Tibial artery (tissue), 4 donors: ENCODE measurements at regions not wholly inside any gene's neighbourhood (a gene's known extent, or its start where the extent isn't known, plus 50 kb on each side); places are given as distances from the start of the nearest gene placed in this dataset.

ENCODE experiments used
- DNase-seq, 2 donors: peaks; one replicate each; pipeline ENCODE4 v3.0.0-alpha.2; 2019
- H3K27ac ChIP-seq, 2 donors: fragments of 200-600 bp; sonication (generic) in 1 of 2; 1 replicate in 1 of 2; 2 replicates in 1 of 2; pipeline ENCODE4 v1.5.1; 2018 to 2019; ENCODE audit warnings: mild to moderate bottlenecking in 1 of 2
- H3K27me3 ChIP-seq, 2 donors: fragments of 200-600 bp; sonication (generic) in 1 of 2; one replicate each; pipeline versions ENCODE4 v1.5.1 to v1.6.0; 2016 to 2019
- H3K36me3 ChIP-seq, 3 donors: fragments of 200-600 bp; sonication (generic) in 2 of 3; one replicate each; pipeline ENCODE4 v1.5.1; 2016 to 2019; ENCODE audit warnings: mild to moderate bottlenecking in 2 of 3
- H3K4me1 ChIP-seq, 4 donors: fragments of 200-600 bp; sonication (generic) in 2 of 4; 1 replicate in 3 of 4; 2 replicates in 1 of 4; pipeline ENCODE4 v1.5.1; 2016 to 2019
- H3K4me3 ChIP-seq, 2 donors: fragments of 200-600 bp; sonication (generic) in 1 of 2; 1 replicate in 1 of 2; 2 replicates in 1 of 2; pipeline ENCODE4 v1.5.1; 2018 to 2019; ENCODE audit warnings: mild to moderate bottlenecking in 2 of 2
- H3K9me3 ChIP-seq, 3 donors: fragments of 200-600 bp; sonication (generic) in 1 of 3; one replicate each; pipeline ENCODE4 v1.5.1; 2016 to 2019
- CTCF ChIP-seq, 2 experiments: fragments of 200-600 bp in 1 of 2; fragments of 450-650 bp in 1 of 2; IDR thresholded peaks; one replicate each; pipeline ENCODE4 v1.5.1; 2017 to 2019; ENCODE audit warnings: antibody characterized with exemption in 2 of 2, mild to moderate bottlenecking in 1 of 2, moderate library complexity in 1 of 2
- intact Hi-C: fragments of 100-400 bp; cut with DNase I; formaldehyde crosslinking; loops from one replicate; pipeline ENCODE4 v1.15.0; 2023; ENCODE audit warnings: low total_unique reads

GRCh38 chr13:99040536-99041131 lies 62.8 kb upstream of the DOCK9 start:
- no peaks in the 10 kb centered on the region for H3K27me3 ChIP-seq
- no peaks in the 10 kb centered on the region for H3K9me3 ChIP-seq
- no peak for DNase-seq
- TF ChIP-seq CTCF (IDR thresholded peaks at IDR 0.05): no peak
- no peak overlapping the region for H3K27ac ChIP-seq
- peaks cover 0 to 14% (median 3%) of the 10 kb centered on the region in 4 donors for H3K4me1 ChIP-seq
- H3K4me3 ChIP-seq: no peak overlapping the region
- no peaks in the 10 kb centered on the region for H3K36me3 ChIP-seq
- intact Hi-C loops: no loop called here

GRCh38 chr13:99041337-99041736 lies 63.5 kb upstream of the DOCK9 start:
- H3K36me3 ChIP-seq: no peaks in the 10 kb centered on the region
- intact Hi-C loops: no loop called here
- TF ChIP-seq CTCF (IDR thresholded peaks at IDR 0.05): no peak
- no peak overlapping the region for H3K4me3 ChIP-seq
- DNase-seq: no peak
- H3K27me3 ChIP-seq: no peaks in the 10 kb centered on the region
- no peak overlapping the region for H3K27ac ChIP-seq
- H3K9me3 ChIP-seq: no peaks in the 10 kb centered on the region
- H3K4me1 ChIP-seq: peaks cover 0 to 17% (median 3%) of the 10 kb centered on the region in 4 donors

GRCh38 chr13:99041788-99042187 lies 63.9 kb upstream of the DOCK9 start:
- no peak for TF ChIP-seq CTCF (IDR thresholded peaks at IDR 0.05)
- no peak overlapping the region for H3K27ac ChIP-seq
- H3K36me3 ChIP-seq: no peaks in the 10 kb centered on the region
- H3K4me3 ChIP-seq: no peak overlapping the region
- no peaks in the 10 kb centered on the region for H3K9me3 ChIP-seq
- no peaks in the 10 kb centered on the region for H3K27me3 ChIP-seq
- peaks cover 0 to 20% (median 3%) of the 10 kb centered on the region in 4 donors for H3K4me1 ChIP-seq
- DNase-seq: no peak
- intact Hi-C loops: no loop called here

GRCh38 chr13:99042521-99043250 lies 64.8 kb upstream of the DOCK9 start:
- Histone ChIP-seq H3K9me3 (no peaks in the 10 kb centered on the region), H3K4me3 (no peak overlapping the region), H3K27ac (no peak overlapping the region), H3K27me3 (no peaks in the 10 kb centered on the region), H3K4me1 (peaks cover 0 to 20% (median 3%) of the 10 kb centered on the region in 4 donors), H3K36me3 (no peaks in the 10 kb centered on the region)
- no peak for TF ChIP-seq CTCF (IDR thresholded peaks at IDR 0.05)
- DNase-seq: no peak
- intact Hi-C loops: no loop called here

GRCh38 chr13:99043831-99044231 lies 66.0 kb upstream of the DOCK9 start:
- no peaks in the 10 kb centered on the region for H3K9me3 ChIP-seq
- no peak overlapping the region for H3K27ac ChIP-seq
- DNase-seq: no peak
- peaks cover 0 to 20% (median 3%) of the 10 kb centered on the region in 4 donors for H3K4me1 ChIP-seq
- no peak overlapping the region for H3K4me3 ChIP-seq
- H3K36me3 ChIP-seq: no peaks in the 10 kb centered on the region
- no peak for TF ChIP-seq CTCF (IDR thresholded peaks at IDR 0.05)
- intact Hi-C loops: no loop called here
- no peaks in the 10 kb centered on the region for H3K27me3 ChIP-seq
